ENCODE measurements at regions not wholly inside any gene's neighbourhood (a gene's known extent, or its start where the extent isn't known, plus 50 kb on each side); places are given as distances from the start of the nearest gene placed in this dataset.

DNA sequence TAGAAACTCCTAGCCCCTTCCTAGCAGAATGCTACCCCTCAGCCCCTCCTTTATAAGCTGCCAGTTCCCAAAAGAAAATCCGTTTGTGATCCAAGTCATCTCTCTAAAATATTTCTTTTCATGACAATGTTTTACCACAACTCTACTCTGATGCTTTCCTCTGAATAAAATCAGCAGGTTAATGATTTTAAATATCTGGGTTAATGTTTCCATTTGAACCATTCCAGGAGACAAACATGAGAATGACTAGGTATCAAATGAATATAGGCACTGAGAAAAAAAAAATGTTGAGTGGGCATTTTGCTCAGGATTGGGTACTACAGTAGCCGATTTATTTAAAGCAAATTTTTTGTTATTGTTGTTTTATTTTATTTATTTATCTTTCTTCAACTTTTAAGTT lies 360.3 kb downstream of the WDR11 start:
- H3K9me3 ChIP-seq (replicated peaks; ENCODE audit: control insufficient read depth, insufficient read depth, low read length), result no peaks in the 10 kb centered on the region
- no peak overlapping the region for H2AFZ ChIP-seq (ENCODE audit: control insufficient read depth, low read depth, low read length)
- H3K4me2 ChIP-seq (ENCODE audit: control insufficient read depth, insufficient read depth), result no peak overlapping the region
- ATAC-seq, result no peak
- WGBS (ENCODE audit: insufficient coverage, insufficient replicate concordance, low lambda C conversion rate, missing lambda C conversion rate), result 6% methylated on average over 2 of the region's 2 CpGs
- ChIA-PET SMC1A (ENCODE audit: uncharacterized antibody, unreplicated experiment) (no interaction called here), RAD21 (ENCODE audit: unreplicated experiment) (no interaction called here), CTCF (no interaction called here), POLR2A (no interaction called here)
- H4K20me1 ChIP-seq (ENCODE audit: control insufficient read depth, insufficient read depth), result no peaks in the 10 kb centered on the region
- no peak for DNase-seq (ENCODE audit: low read depth, low spot score)
- intact Hi-C loops (cut with micrococcal nuclease; ENCODE audit: unreplicated experiment), result no loop called here
- H3K36me3 ChIP-seq (ENCODE audit: control insufficient read depth in 2 of 2, insufficient read depth in 2 of 2, low read length in 1 of 2), result no peaks in the 10 kb centered on the region
- no peaks in the 10 kb centered on the region; a peak in 1 of 4 replicates for H3K27me3 ChIP-seq (replicated peaks in 1 of 2; ENCODE audit: control insufficient read depth in 2 of 2, insufficient read depth in 2 of 2, low read length in 1 of 2)
- no peaks in the 10 kb centered on the region for H3K4me1 ChIP-seq (ENCODE audit: control insufficient read depth, insufficient read depth, low read length)
- H3K4me3 ChIP-seq, result no peak overlapping the region
- no peak overlapping the region for H3K27ac ChIP-seq (ENCODE audit: control insufficient read depth, insufficient read depth)
- H3K79me2 ChIP-seq (ENCODE audit: control insufficient read depth, insufficient read depth, low read length), result no peaks in the 10 kb centered on the region
- in situ Hi-C loops (cut with MboI), result no loop called here
- BruUV-seq (replicated peaks), result no TSS peak
- H3K9ac ChIP-seq (ENCODE audit: control insufficient read depth, insufficient read depth, low read length), result no peak overlapping the region
- no peak for FAIRE-seq
- no peak for TF ChIP-seq CBX5 (IDR thresholded peaks at IDR 0.05; ENCODE audit: low read depth)
- TF ChIP-seq CHD4 (IDR thresholded peaks at IDR 0.05), result no peak
- TF ChIP-seq, protein P1, sequence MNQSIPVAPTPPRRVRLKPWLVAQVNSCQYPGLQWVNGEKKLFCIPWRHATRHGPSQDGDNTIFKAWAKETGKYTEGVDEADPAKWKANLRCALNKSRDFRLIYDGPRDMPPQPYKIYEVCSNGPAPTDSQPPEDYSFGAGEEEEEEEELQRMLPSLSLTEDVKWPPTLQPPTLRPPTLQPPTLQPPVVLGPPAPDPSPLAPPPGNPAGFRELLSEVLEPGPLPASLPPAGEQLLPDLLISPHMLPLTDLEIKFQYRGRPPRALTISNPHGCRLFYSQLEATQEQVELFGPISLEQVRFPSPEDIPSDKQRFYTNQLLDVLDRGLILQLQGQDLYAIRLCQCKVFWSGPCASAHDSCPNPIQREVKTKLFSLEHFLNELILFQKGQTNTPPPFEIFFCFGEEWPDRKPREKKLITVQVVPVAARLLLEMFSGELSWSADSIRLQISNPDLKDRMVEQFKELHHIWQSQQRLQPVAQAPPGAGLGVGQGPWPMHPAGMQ (IDR thresholded peaks at IDR 0.05; ENCODE audit: borderline replicate concordance), result no peak
- TF ChIP-seq BACH1 (IDR thresholded peaks at IDR 0.05; ENCODE audit: borderline replicate concordance), result no peak
- TF ChIP-seq RBBP5 (conservative IDR thresholded peaks at IDR 0.05), result no peak
- no peak for TF ChIP-seq HDAC6 (IDR thresholded peaks at IDR 0.05; ENCODE audit: unreplicated experiment)
- TF ChIP-seq RCOR1 (conservative IDR thresholded peaks at IDR 0.05; ENCODE audit: low read depth, low read length), result no peak
- no peak for TF ChIP-seq STAT3 (IDR thresholded peaks at IDR 0.05; ENCODE audit: low read depth, low read length)
- TF ChIP-seq, protein P2, sequence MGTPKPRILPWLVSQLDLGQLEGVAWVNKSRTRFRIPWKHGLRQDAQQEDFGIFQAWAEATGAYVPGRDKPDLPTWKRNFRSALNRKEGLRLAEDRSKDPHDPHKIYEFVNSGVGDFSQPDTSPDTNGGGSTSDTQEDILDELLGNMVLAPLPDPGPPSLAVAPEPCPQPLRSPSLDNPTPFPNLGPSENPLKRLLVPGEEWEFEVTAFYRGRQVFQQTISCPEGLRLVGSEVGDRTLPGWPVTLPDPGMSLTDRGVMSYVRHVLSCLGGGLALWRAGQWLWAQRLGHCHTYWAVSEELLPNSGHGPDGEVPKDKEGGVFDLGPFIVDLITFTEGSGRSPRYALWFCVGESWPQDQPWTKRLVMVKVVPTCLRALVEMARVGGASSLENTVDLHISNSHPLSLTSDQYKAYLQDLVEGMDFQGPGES (IDR thresholded peaks at IDR 0.05), result no peak
- TF ChIP-seq, protein P3, sequence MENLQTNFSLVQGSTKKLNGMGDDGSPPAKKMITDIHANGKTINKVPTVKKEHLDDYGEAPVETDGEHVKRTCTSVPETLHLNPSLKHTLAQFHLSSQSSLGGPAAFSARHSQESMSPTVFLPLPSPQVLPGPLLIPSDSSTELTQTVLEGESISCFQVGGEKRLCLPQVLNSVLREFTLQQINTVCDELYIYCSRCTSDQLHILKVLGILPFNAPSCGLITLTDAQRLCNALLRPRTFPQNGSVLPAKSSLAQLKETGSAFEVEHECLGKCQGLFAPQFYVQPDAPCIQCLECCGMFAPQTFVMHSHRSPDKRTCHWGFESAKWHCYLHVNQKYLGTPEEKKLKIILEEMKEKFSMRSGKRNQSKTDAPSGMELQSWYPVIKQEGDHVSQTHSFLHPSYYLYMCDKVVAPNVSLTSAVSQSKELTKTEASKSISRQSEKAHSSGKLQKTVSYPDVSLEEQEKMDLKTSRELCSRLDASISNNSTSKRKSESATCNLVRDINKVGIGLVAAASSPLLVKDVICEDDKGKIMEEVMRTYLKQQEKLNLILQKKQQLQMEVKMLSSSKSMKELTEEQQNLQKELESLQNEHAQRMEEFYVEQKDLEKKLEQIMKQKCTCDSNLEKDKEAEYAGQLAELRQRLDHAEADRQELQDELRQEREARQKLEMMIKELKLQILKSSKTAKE (IDR thresholded peaks at IDR 0.05; ENCODE audit: low read depth, poor library complexity, severe bottlenecking), result no peak
- no peak for TF ChIP-seq ZBED1 (IDR thresholded peaks at IDR 0.05; ENCODE audit: borderline replicate concordance)
- TF ChIP-seq BMI1 (IDR thresholded peaks at IDR 0.05; ENCODE audit: borderline replicate concordance), result no peak
- TF ChIP-seq, protein P4, sequence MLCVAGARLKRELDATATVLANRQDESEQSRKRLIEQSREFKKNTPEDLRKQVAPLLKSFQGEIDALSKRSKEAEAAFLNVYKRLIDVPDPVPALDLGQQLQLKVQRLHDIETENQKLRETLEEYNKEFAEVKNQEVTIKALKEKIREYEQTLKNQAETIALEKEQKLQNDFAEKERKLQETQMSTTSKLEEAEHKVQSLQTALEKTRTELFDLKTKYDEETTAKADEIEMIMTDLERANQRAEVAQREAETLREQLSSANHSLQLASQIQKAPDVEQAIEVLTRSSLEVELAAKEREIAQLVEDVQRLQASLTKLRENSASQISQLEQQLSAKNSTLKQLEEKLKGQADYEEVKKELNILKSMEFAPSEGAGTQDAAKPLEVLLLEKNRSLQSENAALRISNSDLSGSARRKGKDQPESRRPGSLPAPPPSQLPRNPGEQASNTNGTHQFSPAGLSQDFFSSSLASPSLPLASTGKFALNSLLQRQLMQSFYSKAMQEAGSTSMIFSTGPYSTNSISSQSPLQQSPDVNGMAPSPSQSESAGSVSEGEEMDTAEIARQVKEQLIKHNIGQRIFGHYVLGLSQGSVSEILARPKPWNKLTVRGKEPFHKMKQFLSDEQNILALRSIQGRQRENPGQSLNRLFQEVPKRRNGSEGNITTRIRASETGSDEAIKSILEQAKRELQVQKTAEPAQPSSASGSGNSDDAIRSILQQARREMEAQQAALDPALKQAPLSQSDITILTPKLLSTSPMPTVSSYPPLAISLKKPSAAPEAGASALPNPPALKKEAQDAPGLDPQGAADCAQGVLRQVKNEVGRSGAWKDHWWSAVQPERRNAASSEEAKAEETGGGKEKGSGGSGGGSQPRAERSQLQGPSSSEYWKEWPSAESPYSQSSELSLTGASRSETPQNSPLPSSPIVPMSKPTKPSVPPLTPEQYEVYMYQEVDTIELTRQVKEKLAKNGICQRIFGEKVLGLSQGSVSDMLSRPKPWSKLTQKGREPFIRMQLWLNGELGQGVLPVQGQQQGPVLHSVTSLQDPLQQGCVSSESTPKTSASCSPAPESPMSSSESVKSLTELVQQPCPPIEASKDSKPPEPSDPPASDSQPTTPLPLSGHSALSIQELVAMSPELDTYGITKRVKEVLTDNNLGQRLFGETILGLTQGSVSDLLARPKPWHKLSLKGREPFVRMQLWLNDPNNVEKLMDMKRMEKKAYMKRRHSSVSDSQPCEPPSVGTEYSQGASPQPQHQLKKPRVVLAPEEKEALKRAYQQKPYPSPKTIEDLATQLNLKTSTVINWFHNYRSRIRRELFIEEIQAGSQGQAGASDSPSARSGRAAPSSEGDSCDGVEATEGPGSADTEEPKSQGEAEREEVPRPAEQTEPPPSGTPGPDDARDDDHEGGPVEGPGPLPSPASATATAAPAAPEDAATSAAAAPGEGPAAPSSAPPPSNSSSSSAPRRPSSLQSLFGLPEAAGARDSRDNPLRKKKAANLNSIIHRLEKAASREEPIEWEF (IDR thresholded peaks at IDR 0.05; ENCODE audit: insufficient replicate concordance, low read depth, low read length), result no peak
- TF ChIP-seq RFX5 (IDR thresholded peaks at IDR 0.05; ENCODE audit: low read depth, low read length), result no peak

Data from GM12878 (cell line).